HG03139 (cell line): ENCODE measurements at regions not wholly inside any gene's neighbourhood (a gene's known extent, or its start where the extent isn't known, plus 50 kb on each side); places are given as distances from the start of the nearest gene placed in this dataset.

ENCODE experiments used
- ATAC-seq: cut with Tn5 transposase; IDR thresholded peaks from one replicate; pipeline ENCODE4 v1.9.1; 2021; ENCODE audit not compliant: unreplicated experiment

DNA sequence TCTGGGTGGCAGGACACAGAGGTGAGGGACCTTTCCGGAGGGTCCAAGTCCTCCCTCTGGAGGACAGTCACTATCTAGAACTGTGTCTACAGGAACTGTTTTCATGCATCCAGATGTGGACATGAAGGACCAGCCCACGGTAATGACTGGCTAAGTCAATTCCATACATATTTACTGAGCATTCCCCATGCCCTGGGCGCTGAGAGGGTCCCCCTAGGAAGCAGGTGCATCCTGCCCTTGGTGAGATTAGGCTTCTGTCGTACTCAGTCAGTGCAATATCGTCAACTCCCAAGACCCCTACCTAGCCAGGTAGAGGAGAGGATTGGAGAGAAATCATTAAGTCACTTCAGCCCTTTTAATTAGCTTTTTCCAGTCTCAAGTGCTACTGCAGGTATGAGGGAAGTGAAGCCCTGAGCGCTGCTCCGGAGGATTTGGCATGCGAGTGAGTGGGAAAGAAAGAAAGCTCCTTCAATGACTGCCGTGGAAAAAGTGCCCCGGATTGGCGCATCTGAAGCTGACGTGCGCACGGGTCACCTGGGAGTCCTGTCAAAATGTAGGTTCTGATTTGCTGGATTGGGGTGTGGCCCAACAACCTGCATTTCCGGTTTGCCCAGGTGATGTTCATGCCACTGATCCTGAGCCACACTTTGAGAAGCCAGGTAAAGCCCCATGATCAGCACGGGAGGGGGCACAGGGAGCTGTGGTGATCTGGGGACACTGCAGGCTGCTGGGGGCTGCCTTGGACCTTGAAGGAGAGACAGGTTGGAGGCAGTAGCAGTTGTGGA, 367.4 kb upstream of the TNRC6C start:
- ATAC-seq = no peak

- no peak for ATAC-seq
Observed at GRCh38 chr17:77592106-77592865, 366.2 kb upstream of the TNRC6C start.

DNA sequence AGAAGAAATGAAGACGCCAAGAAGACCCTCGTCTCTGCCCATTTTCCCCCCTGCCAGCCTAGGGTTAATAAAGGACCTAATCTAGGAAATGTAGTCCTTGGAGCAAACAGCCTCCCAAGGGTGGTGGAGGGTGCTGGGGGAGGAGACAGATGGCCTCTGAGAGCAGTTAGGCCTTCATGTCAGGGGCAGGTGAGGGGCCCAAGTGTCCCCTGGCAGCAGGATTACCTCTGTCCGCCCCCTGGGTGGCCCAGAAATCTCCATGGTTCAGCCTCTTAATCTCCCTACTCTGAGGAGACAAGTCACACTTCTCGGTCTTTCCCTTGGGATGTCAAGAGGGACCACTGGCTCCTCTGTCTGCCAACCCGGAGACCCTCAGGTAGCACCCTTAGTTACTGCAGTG, 365.4 kb upstream of the TNRC6C start:
- no peak for ATAC-seq

GRCh38 chr17:77594416-77595209, 363.9 kb upstream of the TNRC6C start:
- ATAC-seq = no peak

DNA sequence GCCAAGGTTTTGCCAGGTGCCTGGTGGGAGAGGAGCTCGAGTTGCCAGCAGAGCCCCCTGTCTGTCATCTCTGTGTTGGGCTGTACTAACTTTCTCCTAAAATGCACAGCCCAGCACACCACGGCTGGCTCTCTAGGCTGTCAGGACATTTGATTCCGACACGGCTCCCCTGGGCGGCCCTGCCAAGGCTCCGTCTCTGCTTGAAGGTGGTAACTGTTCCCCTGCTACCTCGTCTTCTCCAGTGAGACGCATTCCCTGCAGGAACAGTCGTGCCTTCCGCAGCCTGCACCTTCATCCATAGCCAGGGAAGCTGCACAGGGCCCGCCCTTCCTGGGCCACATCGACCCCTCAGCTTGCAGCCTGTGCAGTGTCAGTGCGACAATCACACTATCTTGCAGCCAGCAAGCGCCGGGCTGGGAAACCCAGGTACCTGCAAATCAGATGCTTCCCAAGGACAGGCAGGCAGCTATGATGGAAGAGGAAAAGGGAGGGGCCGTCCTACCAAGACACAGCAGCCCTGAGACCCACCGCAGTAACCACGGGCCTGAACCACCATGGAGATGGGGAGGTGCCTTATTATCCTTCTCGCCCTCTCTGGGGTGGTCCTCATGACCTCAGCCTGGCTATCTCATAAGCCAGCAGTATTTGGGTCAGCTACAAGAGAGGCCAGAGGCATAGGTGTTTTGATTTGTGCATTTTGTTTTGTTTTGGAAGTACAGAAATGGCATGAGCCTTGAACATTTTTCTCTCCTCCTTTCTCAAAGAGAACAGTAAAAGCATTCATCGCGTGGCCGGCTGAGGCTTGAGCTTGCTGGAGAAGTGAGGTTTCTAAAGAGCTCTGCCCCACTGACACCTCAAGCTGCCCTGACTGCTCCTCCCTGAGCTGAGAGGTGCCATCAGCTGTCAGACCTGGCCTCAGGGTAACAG, 361.7 kb upstream of the TNRC6C start:
- ATAC-seq = no peak

GRCh38 chr17:77597418-77598240, 360.9 kb upstream of the TNRC6C start:
- no peak for ATAC-seq

DNA sequence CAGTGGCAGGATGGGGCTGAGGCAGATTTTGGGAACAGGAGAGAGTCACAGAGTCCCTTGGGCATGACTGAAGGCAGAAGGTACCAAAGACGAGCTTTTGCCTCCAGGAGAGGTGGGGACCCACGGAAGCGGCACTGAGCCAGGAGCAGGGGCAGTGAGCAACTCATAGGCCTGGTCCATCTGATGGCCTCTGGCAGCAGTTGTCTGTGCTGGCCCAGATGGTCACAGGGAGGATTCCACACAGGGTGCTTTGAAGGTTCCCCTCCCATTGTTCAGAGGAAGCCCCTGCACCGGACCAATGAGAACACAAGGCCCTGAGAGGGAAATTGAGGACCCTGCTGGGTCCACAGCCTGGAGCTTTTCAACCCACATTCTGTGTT, 360.3 kb upstream of the TNRC6C start:
- no peak for ATAC-seq

- ATAC-seq = no peak
Observed at GRCh38 chr17:77599699-77600098, 358.8 kb upstream of the TNRC6C start.

DNA sequence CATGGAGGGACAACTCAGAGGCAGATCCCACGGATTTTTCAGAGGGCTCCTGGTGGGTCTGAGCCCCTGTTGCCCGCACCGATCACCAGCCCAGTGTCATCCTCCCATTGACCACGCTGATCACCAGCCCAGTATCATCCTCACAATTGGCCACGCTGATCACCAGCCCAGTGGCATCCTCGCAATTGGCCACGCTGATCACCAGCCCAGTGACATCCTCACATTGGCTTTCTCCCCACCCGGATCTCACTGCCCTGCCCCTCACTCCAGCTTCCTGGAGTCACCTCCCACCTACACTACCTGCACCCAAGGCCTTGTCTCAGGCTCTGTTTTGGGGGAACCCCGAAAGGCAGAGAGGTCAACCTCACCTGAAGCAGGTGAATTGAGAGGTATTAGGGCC, 358.2 kb upstream of the TNRC6C start:
- ATAC-seq = no peak

DNA sequence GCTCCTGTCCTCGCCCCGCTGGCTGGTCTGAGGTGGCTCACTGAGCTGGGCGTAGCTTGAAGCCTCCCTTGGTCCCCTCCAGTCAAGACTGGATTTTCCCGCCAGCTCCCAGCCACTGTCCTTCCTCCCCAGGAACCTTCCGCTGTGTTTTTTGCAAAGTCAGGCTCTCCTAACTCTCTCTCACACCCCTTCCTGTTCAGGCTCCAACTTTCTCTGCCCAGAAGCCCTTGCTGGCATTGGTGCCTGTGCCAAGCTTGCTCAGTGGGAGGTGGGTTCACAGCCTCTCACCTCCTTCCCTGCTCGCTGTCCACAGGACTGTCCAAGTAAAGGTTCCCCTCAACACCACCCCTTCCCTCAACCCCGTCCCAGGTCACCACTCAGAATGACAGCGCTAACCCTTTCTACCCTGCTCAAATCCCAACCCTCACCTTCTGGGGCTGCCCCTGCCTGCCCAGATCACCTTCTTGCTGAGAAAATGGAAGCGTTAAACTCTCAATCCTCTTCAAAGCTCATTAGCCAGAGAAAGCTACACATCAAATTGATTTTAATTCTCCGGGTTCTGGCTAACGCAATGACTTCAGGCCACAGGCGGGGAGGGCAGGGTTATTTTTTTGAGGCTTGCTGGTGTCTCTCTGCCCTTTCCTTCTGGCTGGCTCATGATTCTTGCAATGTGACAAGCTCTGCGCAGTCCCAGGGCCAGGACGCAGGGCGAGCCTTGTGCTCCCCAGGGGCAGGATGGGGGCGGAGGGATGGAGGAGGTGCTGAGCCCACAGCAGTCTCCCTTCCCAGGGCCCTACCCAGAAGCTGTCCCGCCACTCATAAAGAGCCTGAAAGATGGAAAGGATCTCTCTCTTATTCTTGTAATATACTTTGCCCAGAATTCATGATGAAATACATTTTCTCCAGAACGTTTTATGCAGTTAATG, 357.2 kb upstream of the TNRC6C start:
- ATAC-seq = no peak

- no peak for ATAC-seq
Observed at GRCh38 chr17:77602062-77602746, 356.3 kb upstream of the TNRC6C start.

- no peak for ATAC-seq
Observed at GRCh38 chr17:77602883-77603640, 355.4 kb upstream of the TNRC6C start.

DNA sequence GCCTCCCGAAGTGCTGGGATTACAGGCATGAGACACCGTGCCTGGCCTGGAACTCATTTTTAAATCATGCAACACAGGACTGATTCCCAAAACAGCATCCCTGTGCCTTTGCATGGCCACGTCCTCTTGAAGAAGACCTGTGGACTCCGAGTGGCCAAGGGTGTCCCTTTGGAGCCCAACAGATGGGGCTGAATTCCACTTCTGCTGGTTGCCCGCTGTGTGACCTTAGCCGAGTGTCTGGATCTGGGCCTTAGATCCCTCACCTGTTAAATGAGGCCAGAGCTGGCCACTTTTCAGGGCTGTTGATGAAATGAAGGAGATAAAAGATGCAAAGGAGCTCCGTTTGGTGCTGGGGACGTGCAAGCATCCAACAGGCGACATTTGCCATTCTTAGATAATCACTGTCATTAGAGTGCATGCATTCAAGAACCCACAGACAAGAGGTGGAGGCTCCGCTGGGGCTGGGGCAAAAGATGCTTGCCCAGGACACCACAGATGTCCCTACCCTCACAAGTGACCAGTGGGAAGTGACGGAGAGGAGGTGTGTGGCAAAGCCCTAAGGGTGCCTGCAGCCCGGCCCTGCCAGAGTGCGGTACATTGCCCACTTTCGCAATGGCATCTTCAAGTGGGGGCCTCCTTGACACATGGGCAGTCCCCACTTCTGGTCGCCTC, 354.1 kb upstream of the TNRC6C start:
- ATAC-seq = no peak

- ATAC-seq = no peak
Observed at GRCh38 chr17:77604973-77605313, 353.6 kb upstream of the TNRC6C start.

DNA sequence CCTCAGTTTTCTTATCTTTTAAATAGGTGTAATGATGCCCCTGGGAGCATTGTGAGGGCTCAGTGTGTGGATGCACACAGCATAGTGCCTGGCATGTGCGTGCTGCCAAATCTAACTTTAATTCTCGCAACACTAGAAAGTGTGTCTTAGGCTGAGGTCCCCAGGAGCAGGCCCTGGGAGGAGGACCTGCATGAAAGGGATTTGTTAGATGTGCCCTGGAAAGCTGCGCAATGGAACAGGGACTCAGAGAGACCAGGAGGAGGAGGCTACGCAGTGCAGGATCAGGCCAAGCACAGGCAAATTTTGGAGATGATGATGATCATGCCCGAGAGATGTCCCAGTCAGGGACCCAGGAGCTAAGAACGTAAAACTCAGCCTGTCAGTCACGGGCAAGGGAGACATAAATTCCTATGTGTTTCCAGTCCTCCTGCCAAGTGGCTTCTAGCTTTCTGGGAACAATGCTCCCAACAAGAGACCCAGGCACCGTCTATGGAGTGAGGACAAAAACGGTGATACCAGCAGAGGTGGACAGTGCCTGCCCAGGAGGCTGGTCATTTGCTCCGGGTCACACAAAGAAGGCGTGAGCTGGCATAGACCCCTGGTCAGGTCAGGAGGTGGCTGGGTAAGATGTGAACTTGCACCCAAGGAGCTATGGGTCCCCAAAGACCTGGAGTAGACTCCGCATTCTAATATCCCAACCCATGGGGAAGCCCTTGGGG, 352.2 kb upstream of the TNRC6C start:
- no peak for ATAC-seq

DNA sequence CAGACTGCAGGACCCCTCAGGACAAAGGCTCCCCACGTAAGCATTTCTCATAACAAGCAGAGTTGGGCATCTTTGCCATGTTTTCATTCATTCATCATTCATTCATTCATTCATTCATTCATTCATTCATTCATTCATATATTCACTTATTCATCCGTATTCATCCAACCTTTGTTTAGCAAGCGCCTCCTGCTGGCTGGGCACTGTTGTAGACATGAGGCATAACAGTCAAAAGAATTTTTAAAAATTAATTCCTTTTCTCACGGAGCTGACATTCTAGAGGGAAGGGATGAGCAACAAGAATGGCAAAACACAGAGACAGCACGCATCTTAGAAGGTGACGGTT, 351.7 kb upstream of the TNRC6C start:
- ATAC-seq = no peak
